Smooth muscle cell (in vitro differentiated cells): ENCODE measurements at regions not wholly inside any gene's neighbourhood (a gene's known extent, or its start where the extent isn't known, plus 50 kb on each side); places are given as distances from the start of the nearest gene placed in this dataset.

Source experiments
- DNase-seq: peaks from one replicate; lab custom pipeline; 2025; ENCODE audit not compliant: unreplicated experiment; lab: John Stamatoyannopoulos, UW
- H2AFZ ChIP-seq: fragments of 200-600 bp; sonication (generic); 2 replicates; pipeline ENCODE4 v1.6.0; 2016; ENCODE audit warnings: antibody characterized with exemption, low read depth, mild to moderate bottlenecking
- H3F3A ChIP-seq: fragments of 200-600 bp; sonication (generic); 2 replicates; pipeline ENCODE4 v1.6.0; 2017; ENCODE audit warnings: antibody characterized with exemption, low read depth
- H3K27ac ChIP-seq: fragments of 200-600 bp; sonication (generic); 2 replicates; pipeline ENCODE4 v1.5.1; 2016; ENCODE audit warnings: low read depth, mild to moderate bottlenecking
- H3K27me3 ChIP-seq: fragments of 200-600 bp; sonication (generic); 2 replicates; pipeline ENCODE4 v1.6.1; 2016; ENCODE audit warnings: low read depth, mild to moderate bottlenecking
- H3K36me3 ChIP-seq: fragments of 200-600 bp; sonication (generic); 2 replicates; pipeline ENCODE4 v1.5.1; 2016; ENCODE audit warnings: low read depth
- H3K4me1 ChIP-seq: fragments of 200-600 bp; sonication (generic); 2 replicates; pipeline ENCODE4 v1.5.1; 2016; ENCODE audit warnings: low read depth
- H3K4me2 ChIP-seq: fragments of 200-600 bp; sonication (generic); 2 replicates; pipeline ENCODE4 v1.6.0; 2016; ENCODE audit warnings: mild to moderate bottlenecking
- H3K4me3 ChIP-seq: fragments of 200-600 bp; sonication (generic); 2 replicates; pipeline ENCODE4 v1.5.1; 2016; ENCODE audit warnings: mild to moderate bottlenecking
- H3K79me2 ChIP-seq: fragments of 200-600 bp; sonication (generic); 2 replicates; pipeline ENCODE4 v1.6.0; 2016; ENCODE audit warnings: low read depth, mild to moderate bottlenecking
- H3K9ac ChIP-seq: fragments of 200-600 bp; sonication (generic); 2 replicates; pipeline ENCODE4 v1.6.0; 2016; ENCODE audit warnings: low read depth
- H3K9me3 ChIP-seq: fragments of 200-600 bp; sonication (generic); replicated peaks from 2 replicates; pipeline ENCODE4 v1.5.1; 2016; ENCODE audit warnings: low read depth
- H4K20me1 ChIP-seq: fragments of 200-600 bp; sonication (generic); 2 replicates; pipeline ENCODE4 v1.6.0; 2016; ENCODE audit warnings: low read depth
- WGBS: methylation state at CpG from one replicate; pipeline ENCODE4 v1.1.7; 2016; ENCODE audit warnings: low lambda C conversion rate; 5-methylcytosine and 5-hydroxymethylcytosine counted together
- TF ChIP-seq, protein P1 (sequence below): fragments of 200-600 bp; sonication (generic); IDR thresholded peaks from 2 replicates; pipeline ENCODE4 v1.5.1; 2017; ENCODE audit warnings: borderline replicate concordance, mild to moderate bottlenecking, antibody characterized with exemption; ENCODE audit not compliant: insufficient read depth, poor library complexity, severe bottlenecking

DNA sequence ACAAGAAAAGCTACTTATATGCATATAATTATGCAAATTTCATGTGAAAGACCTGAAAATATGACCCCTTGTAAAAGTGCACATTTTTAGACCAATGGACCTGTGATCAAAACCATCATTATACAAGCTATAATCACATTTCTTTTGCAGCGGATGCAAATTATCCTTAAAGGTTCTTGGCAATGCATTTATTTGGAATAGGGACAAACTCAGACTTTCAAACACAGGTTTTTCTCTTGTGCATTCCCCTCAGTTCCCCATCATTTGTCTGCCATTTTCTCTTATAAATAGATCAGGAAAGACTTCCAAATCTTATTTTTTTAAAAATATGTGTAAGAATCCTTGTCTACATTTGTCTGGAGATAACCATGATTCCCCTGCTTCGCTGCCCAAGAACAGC, 954.2 kb upstream of the NRXN1 start:
- H3K27ac ChIP-seq = no peak overlapping the region
- WGBS = 90% methylated on average over 2 of the region's 2 CpGs
- no peaks in the 10 kb centered on the region for H3K27me3 ChIP-seq

DNA sequence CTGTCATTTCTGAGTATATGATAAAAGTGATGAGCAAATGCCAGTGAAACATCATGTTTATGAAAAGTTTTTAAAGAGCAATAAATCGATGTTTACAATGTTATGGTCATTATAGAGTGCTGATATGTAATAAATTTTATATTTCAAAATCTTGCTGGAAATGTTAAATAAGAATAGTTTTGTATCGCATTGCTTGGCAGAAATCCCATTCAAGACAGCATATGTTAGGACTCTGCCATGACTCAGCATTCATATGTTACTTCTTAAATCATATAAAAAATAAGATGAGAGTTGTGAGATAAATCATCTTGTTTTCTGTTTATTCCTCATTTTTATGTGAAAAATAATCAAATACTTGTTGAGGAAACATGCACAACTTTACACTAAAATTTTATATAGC, 949.9 kb upstream of the NRXN1 start:
- Histone ChIP-seq H3K27me3 (no peaks in the 10 kb centered on the region), H3K4me2 (no peak overlapping the region), H3K36me3 (no peaks in the 10 kb centered on the region), H4K20me1 (no peaks in the 10 kb centered on the region), H3K9ac (no peak overlapping the region), H3K9me3 (peaks cover under 1% of the 10 kb centered on the region), H3K4me1 (no peaks in the 10 kb centered on the region), H3K4me3 (no peak overlapping the region), H3F3A (no peaks in the 10 kb centered on the region), H3K27ac (no peak overlapping the region), H2AFZ (no peak overlapping the region), H3K79me2 (no peaks in the 10 kb centered on the region)
- DNase-seq = no peak
- 87% methylated on average over 2 of the region's 2 CpGs for WGBS
- TF ChIP-seq, protein P1, sequence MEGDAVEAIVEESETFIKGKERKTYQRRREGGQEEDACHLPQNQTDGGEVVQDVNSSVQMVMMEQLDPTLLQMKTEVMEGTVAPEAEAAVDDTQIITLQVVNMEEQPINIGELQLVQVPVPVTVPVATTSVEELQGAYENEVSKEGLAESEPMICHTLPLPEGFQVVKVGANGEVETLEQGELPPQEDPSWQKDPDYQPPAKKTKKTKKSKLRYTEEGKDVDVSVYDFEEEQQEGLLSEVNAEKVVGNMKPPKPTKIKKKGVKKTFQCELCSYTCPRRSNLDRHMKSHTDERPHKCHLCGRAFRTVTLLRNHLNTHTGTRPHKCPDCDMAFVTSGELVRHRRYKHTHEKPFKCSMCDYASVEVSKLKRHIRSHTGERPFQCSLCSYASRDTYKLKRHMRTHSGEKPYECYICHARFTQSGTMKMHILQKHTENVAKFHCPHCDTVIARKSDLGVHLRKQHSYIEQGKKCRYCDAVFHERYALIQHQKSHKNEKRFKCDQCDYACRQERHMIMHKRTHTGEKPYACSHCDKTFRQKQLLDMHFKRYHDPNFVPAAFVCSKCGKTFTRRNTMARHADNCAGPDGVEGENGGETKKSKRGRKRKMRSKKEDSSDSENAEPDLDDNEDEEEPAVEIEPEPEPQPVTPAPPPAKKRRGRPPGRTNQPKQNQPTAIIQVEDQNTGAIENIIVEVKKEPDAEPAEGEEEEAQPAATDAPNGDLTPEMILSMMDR = no peak

More for the DNA sequence above, 954.2 kb upstream of the NRXN1 start:
- Histone ChIP-seq H3K36me3 (no peaks in the 10 kb centered on the region), H3F3A (no peaks in the 10 kb centered on the region), H3K9ac (no peak overlapping the region), H3K4me3 (no peak overlapping the region), H3K79me2 (no peaks in the 10 kb centered on the region), H3K9me3 (no peaks in the 10 kb centered on the region), H4K20me1 (no peaks in the 10 kb centered on the region), H3K4me2 (no peak overlapping the region), H3K4me1 (no peaks in the 10 kb centered on the region), H2AFZ (no peak overlapping the region)
- no peak for DNase-seq
- TF ChIP-seq, protein P1 = no peak

DNA sequence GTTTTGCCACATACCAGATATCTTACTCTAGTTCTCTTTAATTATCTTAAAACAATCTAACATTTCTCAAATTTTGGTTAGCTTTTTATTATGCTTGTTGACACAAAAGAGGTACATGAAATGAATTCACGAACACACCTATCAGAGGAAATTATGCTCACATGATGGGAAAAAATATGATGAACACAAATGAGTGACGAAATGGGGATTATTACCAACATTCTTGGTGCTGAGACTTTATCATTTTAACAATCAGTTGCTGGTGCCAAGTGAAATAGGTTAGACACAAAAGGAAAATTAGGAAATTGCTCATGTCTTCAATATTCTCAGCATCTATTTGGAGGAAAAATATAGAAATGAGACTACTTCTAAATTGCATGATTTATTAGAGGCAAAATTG, 944.7 kb upstream of the NRXN1 start:
- no peaks in the 10 kb centered on the region for H3F3A ChIP-seq
- no peaks in the 10 kb centered on the region for H3K79me2 ChIP-seq
- no peaks in the 10 kb centered on the region for H3K36me3 ChIP-seq
- no peak overlapping the region for H3K9ac ChIP-seq
- TF ChIP-seq, protein P1 = no peak
- no peak overlapping the region for H3K4me2 ChIP-seq
- 89% methylated on average over 2 of the region's 2 CpGs for WGBS
- no peaks in the 10 kb centered on the region for H3K27me3 ChIP-seq
- H3K27ac ChIP-seq = no peak overlapping the region
- no peak overlapping the region for H3K4me3 ChIP-seq
- no peak for DNase-seq
- H2AFZ ChIP-seq = no peak overlapping the region
- no peaks in the 10 kb centered on the region for H4K20me1 ChIP-seq
- no peaks in the 10 kb centered on the region for H3K4me1 ChIP-seq
- H3K9me3 ChIP-seq = peaks cover 3% of the 10 kb centered on the region

DNA sequence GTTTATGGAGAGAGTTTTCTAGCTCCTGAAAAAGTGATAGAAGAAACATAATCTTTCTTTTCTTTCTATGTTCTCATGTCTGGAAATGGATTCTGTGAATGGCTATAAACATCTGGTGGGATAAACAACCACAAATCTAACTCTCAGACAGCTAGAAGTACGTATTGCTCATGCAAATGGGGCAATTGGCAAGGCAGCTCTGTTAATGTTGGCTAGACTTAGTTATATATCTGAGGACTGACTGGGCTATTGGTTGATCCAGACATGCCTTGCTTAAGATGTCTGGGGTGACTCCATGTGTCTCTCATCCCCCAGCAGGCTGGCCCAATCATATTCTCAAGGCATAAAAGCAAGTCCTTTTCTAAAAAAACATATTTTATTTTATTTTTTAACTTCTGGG, 939.2 kb upstream of the NRXN1 start:
- no peak for DNase-seq
- TF ChIP-seq, protein P1 = no peak

More for the DNA sequence above, 939.2 kb upstream of the NRXN1 start:
- Histone ChIP-seq H3K4me3 (no peak overlapping the region), H3K4me1 (no peaks in the 10 kb centered on the region), H3K36me3 (no peaks in the 10 kb centered on the region), H3K9me3 (no peaks in the 10 kb centered on the region), H2AFZ (no peak overlapping the region), H3K9ac (no peak overlapping the region), H3K79me2 (no peaks in the 10 kb centered on the region), H3K27me3 (no peaks in the 10 kb centered on the region), H3F3A (no peaks in the 10 kb centered on the region), H3K4me2 (no peak overlapping the region), H4K20me1 (no peaks in the 10 kb centered on the region), H3K27ac (no peak overlapping the region)
- 74% methylated on average over 1 of the region's 1 CpG for WGBS
